Kidney capillary endothelial cell (primary cell): ENCODE measurements at regions not wholly inside any gene's neighbourhood (a gene's known extent, or its start where the extent isn't known, plus 50 kb on each side); places are given as distances from the start of the nearest gene placed in this dataset.
"Not testable (repeated sequence)": the region's sequence is repeated elsewhere in the genome, so short reads cannot be mapped to it uniquely, and the experiment has no call there.

Source experiments
- DNase-seq: peaks from one replicate; pipeline ENCODE4 v3.0.0-alpha.2; 2018; ENCODE audit warnings: low spot score

GRCh38 chr3:165716592-165716991 is 120.6 kb downstream of the BCHE start:
- DNase-seq, result no peak

GRCh38 chr3:165713479-165713878 is 123.7 kb downstream of the BCHE start:
- no peak for DNase-seq

GRCh38 chr3:165712382-165712781 is 124.8 kb downstream of the BCHE start:
- no peak for DNase-seq

GRCh38 chr3:165697910-165698309 is 139.3 kb downstream of the BCHE start:
- DNase-seq, result no peak

- DNase-seq, result no peak
Observed at GRCh38 chr3:165696496-165696895, 140.7 kb downstream of the BCHE start.

GRCh38 chr3:165683947-165684346 is 153.3 kb downstream of the BCHE start:
- DNase-seq, result no peak

- no peak for DNase-seq
Observed at GRCh38 chr3:165682734-165683133, 154.5 kb downstream of the BCHE start.

- DNase-seq, result no peak
Observed at GRCh38 chr3:165669967-165670366, 167.3 kb downstream of the BCHE start.

- no peak for DNase-seq
Observed at GRCh38 chr3:165669504-165669903, 167.7 kb downstream of the BCHE start.

GRCh38 chr3:165667676-165668075 is 169.5 kb downstream of the BCHE start:
- DNase-seq, result no peak

GRCh38 chr3:165658027-165658426 is 179.2 kb downstream of the BCHE start:
- DNase-seq, result no peak

GRCh38 chr3:165653130-165653778 is 184.0 kb downstream of the BCHE start:
- DNase-seq, result no peak

- not testable (repeated sequence) for DNase-seq
Observed at GRCh38 chr3:165649282-165649681, 187.9 kb downstream of the BCHE start.

GRCh38 chr3:165645191-165645590 is 192.0 kb downstream of the BCHE start:
- DNase-seq, result no peak

- no peak for DNase-seq
Observed at GRCh38 chr3:165644331-165644730, 192.9 kb downstream of the BCHE start.

GRCh38 chr3:165643425-165643824 is 193.8 kb downstream of the BCHE start:
- DNase-seq, result peak; percentile 61

GRCh38 chr3:165642761-165643420 is 194.3 kb downstream of the BCHE start:
- peak; percentile 98 for DNase-seq

- DNase-seq, result peak; percentile 3
Observed at GRCh38 chr3:165641569-165642310, 195.5 kb downstream of the BCHE start.

GRCh38 chr3:165640970-165641369 is 196.3 kb downstream of the BCHE start:
- no peak for DNase-seq

GRCh38 chr3:165640031-165640430 is 197.2 kb downstream of the BCHE start:
- DNase-seq, result no peak

- no peak for DNase-seq
Observed at GRCh38 chr3:165638034-165638433, 199.2 kb downstream of the BCHE start.

- DNase-seq, result no peak
Observed at GRCh38 chr3:165636684-165637015, 200.6 kb downstream of the BCHE start.
